Ureter (tissue), 1 donor: ENCODE measurements at regions not wholly inside any gene's neighbourhood (a gene's known extent, or its start where the extent isn't known, plus 50 kb on each side); places are given as distances from the start of the nearest gene placed in this dataset.
"Not testable (repeated sequence)": the region's sequence is repeated elsewhere in the genome, so short reads cannot be mapped to it uniquely, and the experiment has no call there.

Experiments used
- DNase-seq: peaks from one replicate; pipeline ENCODE4 v3.0.0-alpha.2; 2020; ENCODE audit warnings: low spot score
- donor health status: DM: yes; HTN: yes; CAD: no.

- no peak for DNase-seq
These were observed 397.5 kb downstream of the CDH11 start for GRCh38 chr16:64724339-64724738.

DNA sequence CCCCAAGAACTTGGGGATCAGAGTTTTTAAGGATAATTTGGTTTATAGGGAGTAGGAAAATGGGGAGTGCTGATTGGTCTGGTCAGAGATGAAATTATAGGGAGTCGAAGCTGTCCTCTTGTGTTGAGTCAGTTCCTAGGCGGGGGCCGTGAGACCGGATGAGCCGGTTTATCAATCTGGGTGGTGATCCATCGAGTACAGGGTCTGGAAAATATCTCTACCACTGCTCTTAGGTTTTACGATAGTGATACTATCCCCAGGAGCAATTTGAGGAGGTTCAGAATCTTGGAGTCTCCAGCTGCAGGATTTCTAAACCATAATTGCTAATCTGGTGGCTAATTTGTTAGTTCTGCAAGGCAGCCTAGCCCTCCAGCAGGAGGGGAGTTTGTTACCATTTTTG lies 403.4 kb downstream of the CDH11 start:
- DNase-seq, result no peak

DNA sequence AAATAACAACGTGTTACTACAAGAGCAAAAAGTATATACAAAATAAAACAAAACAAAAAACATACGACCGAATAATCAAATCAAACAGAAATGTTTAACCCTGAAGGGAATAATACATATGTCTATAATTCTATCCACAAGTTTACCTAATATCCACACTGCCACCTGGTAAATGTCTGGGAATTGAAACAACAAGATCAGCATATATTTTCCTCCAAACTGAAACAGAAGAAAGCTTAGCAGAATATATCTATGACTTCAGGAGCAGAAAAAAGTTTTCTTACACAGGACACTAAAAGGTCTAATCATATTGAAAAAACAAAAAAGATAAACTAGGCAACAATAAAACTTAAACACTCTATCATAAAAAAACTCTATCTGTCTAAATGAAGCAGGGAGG lies 404.0 kb downstream of the CDH11 start:
- DNase-seq, result no peak

GRCh38 chr16:64715624-64716023 lies 406.2 kb downstream of the CDH11 start:
- DNase-seq, result no peak

DNA sequence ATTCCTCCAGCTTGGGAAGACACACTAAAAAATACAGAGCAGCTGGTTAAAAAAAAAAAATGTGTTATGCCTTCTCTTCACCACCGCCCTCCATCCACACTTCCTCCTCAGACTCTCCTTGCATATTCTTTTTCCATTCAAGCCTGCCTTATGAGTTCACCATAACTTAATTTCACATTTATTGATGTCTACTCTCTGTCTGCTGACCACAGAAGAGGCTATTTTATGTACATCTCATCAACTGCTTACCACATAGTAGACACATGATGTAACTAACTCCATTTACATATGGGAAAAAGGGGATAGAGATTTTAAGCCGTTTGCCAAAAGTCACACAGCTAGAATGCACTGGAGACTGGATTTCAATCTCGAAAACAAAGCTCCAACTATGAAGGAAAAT lies 409.8 kb downstream of the CDH11 start:
- no peak for DNase-seq

GRCh38 chr16:64711596-64711995 lies 410.3 kb downstream of the CDH11 start:
- DNase-seq, result no peak

DNA sequence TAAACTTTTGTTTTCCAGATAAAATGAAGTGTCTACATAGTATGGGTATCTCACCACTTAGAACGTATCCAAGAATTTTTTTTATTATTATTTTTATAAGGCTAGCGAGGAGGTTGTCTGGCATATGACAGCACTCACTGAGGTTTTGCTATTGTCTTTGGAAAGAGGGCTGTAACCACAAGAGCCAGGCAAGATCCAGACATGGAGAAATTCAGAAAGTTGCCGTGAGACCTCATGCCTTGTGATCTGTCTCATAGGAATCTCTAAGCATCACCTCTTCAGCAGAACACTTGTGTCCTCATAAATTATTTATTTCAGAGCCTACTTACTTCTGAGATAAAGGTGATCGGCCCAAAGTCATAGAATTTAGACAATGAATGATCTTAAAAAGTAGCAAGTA lies 410.8 kb downstream of the CDH11 start:
- DNase-seq, result no peak

GRCh38 chr16:64705443-64705842 lies 416.4 kb downstream of the CDH11 start:
- DNase-seq, result no peak

- DNase-seq, result no peak
These were observed 417.5 kb downstream of the CDH11 start for GRCh38 chr16:64704386-64704785.

- no peak for DNase-seq
These were observed 419.4 kb downstream of the CDH11 start for GRCh38 chr16:64702415-64702814.

GRCh38 chr16:64700628-64701027 lies 421.2 kb downstream of the CDH11 start:
- DNase-seq, result no peak

DNA sequence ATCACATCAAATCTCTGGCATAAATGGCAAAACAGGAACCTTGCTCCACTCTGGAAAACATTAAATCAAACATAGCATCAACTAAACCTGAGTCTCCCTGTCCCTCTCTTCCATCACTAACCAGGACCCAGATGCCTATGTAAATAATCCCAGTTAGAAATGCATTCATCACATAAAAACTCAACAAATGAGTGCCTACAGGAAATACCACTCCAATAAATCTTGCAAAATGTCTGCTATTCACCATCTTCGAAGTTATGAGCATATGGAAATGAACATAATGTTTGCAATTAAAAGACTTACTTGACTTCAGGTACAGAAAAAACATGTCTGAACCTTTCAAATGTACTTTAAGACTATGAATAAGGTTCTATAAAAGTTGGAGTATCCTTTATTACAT lies 425.0 kb downstream of the CDH11 start:
- no peak for DNase-seq

- no peak for DNase-seq
These were observed 426.2 kb downstream of the CDH11 start for GRCh38 chr16:64695684-64696083.

DNA sequence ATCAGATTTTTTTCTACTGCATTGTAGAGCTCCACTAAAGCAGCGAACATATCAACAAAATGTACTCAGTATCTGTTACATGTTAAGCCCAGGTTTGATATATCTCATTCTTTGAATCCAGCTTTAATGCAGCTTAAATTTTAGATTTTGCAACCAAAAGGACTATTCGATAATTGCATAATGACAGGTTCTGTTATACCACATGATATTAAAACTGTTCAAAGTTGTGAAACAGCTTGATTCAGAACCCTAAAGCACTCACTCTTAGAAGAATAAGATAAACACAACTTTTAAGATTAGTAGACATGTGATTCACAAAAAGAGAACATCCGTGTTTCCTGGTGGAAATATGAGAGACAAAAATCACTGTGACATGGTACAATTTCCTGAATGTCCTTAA lies 427.9 kb downstream of the CDH11 start:
- DNase-seq, result no peak

DNA sequence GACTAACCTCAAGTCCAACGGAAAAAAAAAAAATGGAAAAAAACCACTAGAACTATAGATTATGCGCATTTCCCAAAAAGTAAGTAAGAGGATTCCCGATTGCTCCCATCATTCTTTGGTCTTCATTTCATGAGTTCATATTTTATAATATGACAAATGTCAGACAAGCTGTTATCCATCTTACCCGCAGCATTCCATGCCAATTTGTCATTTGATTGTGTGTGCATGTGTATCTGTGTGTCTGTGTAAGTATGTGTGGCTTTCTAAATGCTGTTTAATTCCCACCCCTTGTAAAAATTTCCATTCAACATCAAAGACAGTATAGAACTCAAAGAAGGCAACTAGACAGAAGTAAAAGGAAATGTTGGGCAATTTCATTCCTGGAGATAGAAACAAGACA lies 434.1 kb downstream of the CDH11 start:
- no peak for DNase-seq

- no peak for DNase-seq
These were observed 434.7 kb downstream of the CDH11 start for GRCh38 chr16:64687123-64687522.

GRCh38 chr16:64679976-64680690 lies 441.7 kb downstream of the CDH11 start:
- no peak for DNase-seq

- no peak for DNase-seq
These were observed 452.3 kb downstream of the CDH11 start for GRCh38 chr16:64669573-64669972.

DNA sequence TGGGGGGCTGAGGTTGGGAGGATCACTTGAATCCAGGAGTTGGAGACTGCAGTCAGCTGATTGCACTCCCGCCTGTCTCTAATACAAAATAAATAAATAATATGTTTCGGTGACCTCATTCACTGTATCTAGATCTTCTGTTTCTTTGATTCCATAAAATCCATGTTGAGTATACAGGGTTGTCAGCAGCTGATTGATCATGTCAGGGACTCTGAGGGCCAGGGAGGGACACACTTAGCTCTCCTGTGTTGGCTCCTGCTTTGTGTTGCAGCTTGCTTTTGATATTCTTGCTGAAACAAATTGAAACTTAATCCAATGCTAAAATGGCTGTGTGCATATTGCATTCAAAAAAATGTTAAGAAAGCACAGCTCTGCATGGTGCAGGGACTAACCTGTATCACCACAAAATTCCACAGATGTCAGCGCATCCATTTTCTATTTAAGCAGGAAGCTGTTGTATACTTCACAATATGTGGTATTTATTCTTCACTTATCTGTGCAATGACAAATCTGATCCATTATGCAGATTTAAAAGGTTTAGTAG lies 454.5 kb downstream of the CDH11 start:
- DNase-seq, result no peak

DNA sequence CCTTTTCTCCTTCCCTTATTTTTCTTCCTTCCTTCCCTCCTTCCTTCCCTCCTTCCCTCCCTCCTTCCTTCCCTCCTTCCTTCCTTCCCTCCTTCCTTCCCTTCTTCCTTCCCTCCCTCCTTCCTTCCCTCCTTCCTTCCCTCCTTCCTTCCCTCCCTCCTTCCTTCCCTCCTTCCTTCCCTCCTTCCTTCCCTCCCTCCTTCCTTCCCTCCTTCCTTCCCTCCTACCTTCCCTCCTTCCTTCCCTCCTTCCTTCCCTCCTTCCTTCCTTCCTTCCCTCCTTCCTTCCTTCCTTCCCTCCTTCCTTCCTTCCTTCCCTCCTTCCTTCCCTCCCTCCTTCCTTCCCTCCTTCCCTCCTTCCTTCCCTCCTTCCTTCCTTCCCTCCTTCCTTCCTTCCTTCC lies 459.6 kb downstream of the CDH11 start:
- DNase-seq, result not testable (repeated sequence)

- no peak for DNase-seq
These were observed 462.0 kb downstream of the CDH11 start for GRCh38 chr16:64659866-64660265.

DNA sequence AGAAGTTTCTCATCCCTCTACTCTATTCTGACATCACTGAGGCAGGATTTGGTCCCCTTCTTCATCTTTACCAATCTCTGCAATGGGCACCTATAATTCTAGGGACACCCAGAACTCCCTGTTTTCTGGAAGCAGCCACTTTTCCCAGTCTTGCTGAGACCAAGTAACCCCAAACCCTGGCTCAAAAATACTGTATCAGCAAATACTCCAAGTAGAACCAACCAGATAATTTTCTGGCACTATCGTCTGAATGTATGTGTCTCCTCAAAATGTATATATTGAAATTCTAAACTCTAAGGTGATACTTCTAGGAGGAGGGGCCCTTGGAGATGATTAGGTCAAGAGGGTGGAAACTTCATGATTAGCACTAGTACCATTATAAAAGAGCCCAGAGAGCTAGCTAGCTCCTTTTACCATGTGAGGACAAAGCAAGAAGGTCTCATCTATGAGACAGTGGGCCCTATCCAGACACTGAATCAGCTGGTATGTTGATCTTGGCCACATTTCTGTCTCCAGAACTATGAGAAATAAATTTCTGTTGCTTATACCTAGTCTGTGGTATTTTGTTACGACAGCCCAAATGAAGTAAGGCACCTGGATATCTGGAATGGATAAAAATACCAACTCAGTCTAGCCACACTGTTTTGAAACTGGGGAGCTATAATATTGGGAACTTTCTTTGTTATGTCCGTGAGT lies 464.4 kb downstream of the CDH11 start:
- DNase-seq, result no peak

GRCh38 chr16:64656471-64656870 lies 465.4 kb downstream of the CDH11 start:
- DNase-seq, result no peak
